Brain microvascular endothelial cell (primary cell): ENCODE measurements at regions not wholly inside any gene's neighbourhood (a gene's known extent, or its start where the extent isn't known, plus 50 kb on each side); places are given as distances from the start of the nearest gene placed in this dataset.

ENCODE experiments used
- DNase-seq: peaks from one replicate; pipeline ENCODE4 v3.0.0-alpha.2; 2020
- H3K27ac ChIP-seq: fragments of 250-450 bp; sonication (Bioruptor Pico); 2 replicates; pipeline ENCODE4 v1.5.1; 2020; ENCODE audit warnings: mild to moderate bottlenecking, moderate library complexity
- H3K27me3 ChIP-seq: fragments of 250-450 bp; sonication (Bioruptor Pico); replicated peaks from 2 replicates; pipeline ENCODE4 v1.5.1; 2020; ENCODE audit warnings: mild to moderate bottlenecking
- H3K36me3 ChIP-seq: fragments of 250-450 bp; sonication (Bioruptor Pico); replicated peaks from 2 replicates; pipeline ENCODE4 v1.5.1; 2020; ENCODE audit warnings: mild to moderate bottlenecking
- H3K4me3 ChIP-seq: 2 replicates; pipeline ENCODE4 v1.5.1; 2011; ENCODE audit warnings: low read depth, mild to moderate bottlenecking, control low read depth, low read length, moderate library complexity
- CTCF ChIP-seq: IDR thresholded peaks from 2 replicates; pipeline ENCODE4 v1.5.1; 2011; ENCODE audit warnings: low read depth, mild to moderate bottlenecking, moderate library complexity, low read length, control low read depth, inconsistent platforms; ENCODE audit errors: missing control alignments
- in situ Hi-C: cut with HindIII; loops from 2 replicates; pipeline ENCODE4 v1.10.0; 2017; ENCODE audit warnings: low sequenced_read_pairs, low pct_ligation_motif_present

- no peak overlapping the region for H3K4me3 ChIP-seq
- H3K27me3 ChIP-seq, result no peaks in the 10 kb centered on the region
- in situ Hi-C loops, result no loop called here
- H3K36me3 ChIP-seq, result no peaks in the 10 kb centered on the region
- TF ChIP-seq CTCF, result no peak
- no peak overlapping the region for H3K27ac ChIP-seq
- DNase-seq, result no peak
Observed at GRCh38 chr1:13996334-13996733, 296.3 kb downstream of the PRDM2 start.

- no peaks in the 10 kb centered on the region for H3K27me3 ChIP-seq
- no peaks in the 10 kb centered on the region for H3K36me3 ChIP-seq
- no peak for TF ChIP-seq CTCF
- DNase-seq, result no peak
- in situ Hi-C loops, result no loop called here
- no peak overlapping the region for H3K27ac ChIP-seq
- no peak overlapping the region for H3K4me3 ChIP-seq
Observed at GRCh38 chr1:14003552-14003951, 303.6 kb downstream of the PRDM2 start.

GRCh38 chr1:14009582-14009981, 309.6 kb downstream of the PRDM2 start:
- Histone ChIP-seq H3K4me3 (no peak overlapping the region), H3K27me3 (no peaks in the 10 kb centered on the region), H3K27ac (no peak overlapping the region), H3K36me3 (no peaks in the 10 kb centered on the region)
- no peak for TF ChIP-seq CTCF
- DNase-seq, result no peak
- in situ Hi-C loops, result no loop called here

- DNase-seq, result no peak
- Histone ChIP-seq H3K36me3 (no peaks in the 10 kb centered on the region), H3K27ac (no peak overlapping the region), H3K4me3 (no peak overlapping the region), H3K27me3 (no peaks in the 10 kb centered on the region)
- in situ Hi-C loops, result no loop called here
- no peak for TF ChIP-seq CTCF
Observed at GRCh38 chr1:14010476-14010875, 310.5 kb downstream of the PRDM2 start.

GRCh38 chr1:14011132-14011531, 311.1 kb downstream of the PRDM2 start:
- no peak overlapping the region for H3K4me3 ChIP-seq
- no peaks in the 10 kb centered on the region for H3K27me3 ChIP-seq
- no peak overlapping the region for H3K27ac ChIP-seq
- no peak for TF ChIP-seq CTCF
- DNase-seq, result no peak
- in situ Hi-C loops, result no loop called here
- H3K36me3 ChIP-seq, result no peaks in the 10 kb centered on the region

GRCh38 chr1:14011888-14012287, 311.9 kb downstream of the PRDM2 start:
- Histone ChIP-seq H3K27ac (no peak overlapping the region), H3K4me3 (no peak overlapping the region), H3K36me3 (no peaks in the 10 kb centered on the region), H3K27me3 (no peaks in the 10 kb centered on the region)
- no peak for DNase-seq
- TF ChIP-seq CTCF, result no peak
- in situ Hi-C loops, result no loop called here
